HG02763 (cell line): ENCODE measurements at regions not wholly inside any gene's neighbourhood (a gene's known extent, or its start where the extent isn't known, plus 50 kb on each side); places are given as distances from the start of the nearest gene placed in this dataset.

ENCODE experiments used
- ATAC-seq: cut with Tn5 transposase; IDR thresholded peaks from one replicate; pipeline ENCODE4 v1.9.1; 2021; ENCODE audit warnings: mild to moderate bottlenecking, moderate library complexity; ENCODE audit not compliant: unreplicated experiment

- ATAC-seq: no peak
Measured at GRCh38 chr2:128708106-128708816, 389.6 kb upstream of the HS6ST1 start.

- ATAC-seq: no peak
Measured at GRCh38 chr2:128710242-128710641, 391.6 kb upstream of the HS6ST1 start.

- ATAC-seq: no peak
Measured at GRCh38 chr2:128710729-128711128, 392.1 kb upstream of the HS6ST1 start.

GRCh38 chr2:128714285-128714684 lies 395.6 kb upstream of the HS6ST1 start:
- no peak for ATAC-seq

- no peak for ATAC-seq
Measured at GRCh38 chr2:128714851-128715312, 396.2 kb upstream of the HS6ST1 start.

- no peak for ATAC-seq
Measured at GRCh38 chr2:128715360-128715759, 396.7 kb upstream of the HS6ST1 start.

- no peak for ATAC-seq
Measured at GRCh38 chr2:128716299-128716721, 397.6 kb upstream of the HS6ST1 start.

GRCh38 chr2:128717758-128718710 lies 399.4 kb upstream of the HS6ST1 start:
- no peak for ATAC-seq

GRCh38 chr2:128720080-128721022 lies 401.7 kb upstream of the HS6ST1 start:
- no peak for ATAC-seq

GRCh38 chr2:128721096-128721495 lies 402.4 kb upstream of the HS6ST1 start:
- no peak for ATAC-seq

GRCh38 chr2:128722489-128722888 lies 403.8 kb upstream of the HS6ST1 start:
- ATAC-seq: no peak

- ATAC-seq: no peak
Measured at GRCh38 chr2:128724547-128724946, 405.9 kb upstream of the HS6ST1 start.

GRCh38 chr2:128724972-128725371 lies 406.3 kb upstream of the HS6ST1 start:
- no peak for ATAC-seq

- no peak for ATAC-seq
Measured at GRCh38 chr2:128726236-128726635, 407.6 kb upstream of the HS6ST1 start.

GRCh38 chr2:128726911-128727310 lies 408.2 kb upstream of the HS6ST1 start:
- ATAC-seq: peak; percentile 35

GRCh38 chr2:128727404-128727803 lies 408.7 kb upstream of the HS6ST1 start:
- peak; percentile 85 for ATAC-seq

- ATAC-seq: peak; percentile 51
Measured at GRCh38 chr2:128727914-128728313, 409.2 kb upstream of the HS6ST1 start.

GRCh38 chr2:128729051-128729450 lies 410.4 kb upstream of the HS6ST1 start:
- no peak for ATAC-seq

GRCh38 chr2:128731994-128732650 lies 413.5 kb upstream of the HS6ST1 start:
- ATAC-seq: no peak

GRCh38 chr2:128732976-128733431 lies 414.3 kb upstream of the HS6ST1 start:
- no peak for ATAC-seq
